ENCODE measurements at regions not wholly inside any gene's neighbourhood (a gene's known extent, or its start where the extent isn't known, plus 50 kb on each side); places are given as distances from the start of the nearest gene placed in this dataset.

DNA sequence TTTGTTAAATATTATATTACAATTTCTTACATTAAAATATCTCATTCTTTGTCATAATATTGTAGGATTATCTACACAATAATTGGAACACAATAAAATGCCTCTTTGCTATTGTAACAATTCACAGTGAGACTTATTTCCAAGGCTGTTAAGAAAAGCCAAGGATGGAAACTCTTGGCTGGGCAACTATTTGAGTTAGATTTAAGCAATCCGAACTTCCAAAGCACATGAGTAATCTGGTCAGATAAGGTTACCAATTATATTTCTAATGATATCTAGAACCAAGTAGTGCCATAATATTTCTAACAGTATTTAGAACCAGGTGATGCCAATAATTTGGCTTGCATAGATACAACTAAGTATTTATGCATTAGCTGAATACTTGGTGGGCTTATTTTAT, 154.7 kb upstream of the KCNK2 start:
- Histone ChIP-seq H3K4me3 (ENCODE audit: severe bottlenecking) (no peak overlapping the region), H3K27me3 (ENCODE audit: insufficient read depth, poor library complexity, severe bottlenecking) (no peaks in the 10 kb centered on the region), H3K27ac (ENCODE audit: poor library complexity, severe bottlenecking) (no peak overlapping the region), H3K36me3 (ENCODE audit: low read depth) (no peaks in the 10 kb centered on the region), H3K4me1 (ENCODE audit: insufficient read depth, poor library complexity, severe bottlenecking) (no peaks in the 10 kb centered on the region), H3K9me3 (ENCODE audit: severe bottlenecking) (no peaks in the 10 kb centered on the region)
- ATAC-seq (ENCODE audit: low read depth) (no peak), DNase-seq (ENCODE audit: low spot score) (no peak)
- TF ChIP-seq, protein P1, sequence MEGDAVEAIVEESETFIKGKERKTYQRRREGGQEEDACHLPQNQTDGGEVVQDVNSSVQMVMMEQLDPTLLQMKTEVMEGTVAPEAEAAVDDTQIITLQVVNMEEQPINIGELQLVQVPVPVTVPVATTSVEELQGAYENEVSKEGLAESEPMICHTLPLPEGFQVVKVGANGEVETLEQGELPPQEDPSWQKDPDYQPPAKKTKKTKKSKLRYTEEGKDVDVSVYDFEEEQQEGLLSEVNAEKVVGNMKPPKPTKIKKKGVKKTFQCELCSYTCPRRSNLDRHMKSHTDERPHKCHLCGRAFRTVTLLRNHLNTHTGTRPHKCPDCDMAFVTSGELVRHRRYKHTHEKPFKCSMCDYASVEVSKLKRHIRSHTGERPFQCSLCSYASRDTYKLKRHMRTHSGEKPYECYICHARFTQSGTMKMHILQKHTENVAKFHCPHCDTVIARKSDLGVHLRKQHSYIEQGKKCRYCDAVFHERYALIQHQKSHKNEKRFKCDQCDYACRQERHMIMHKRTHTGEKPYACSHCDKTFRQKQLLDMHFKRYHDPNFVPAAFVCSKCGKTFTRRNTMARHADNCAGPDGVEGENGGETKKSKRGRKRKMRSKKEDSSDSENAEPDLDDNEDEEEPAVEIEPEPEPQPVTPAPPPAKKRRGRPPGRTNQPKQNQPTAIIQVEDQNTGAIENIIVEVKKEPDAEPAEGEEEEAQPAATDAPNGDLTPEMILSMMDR (IDR thresholded peaks at IDR 0.05; ENCODE audit: poor library complexity, severe bottlenecking), result no peak

DNA sequence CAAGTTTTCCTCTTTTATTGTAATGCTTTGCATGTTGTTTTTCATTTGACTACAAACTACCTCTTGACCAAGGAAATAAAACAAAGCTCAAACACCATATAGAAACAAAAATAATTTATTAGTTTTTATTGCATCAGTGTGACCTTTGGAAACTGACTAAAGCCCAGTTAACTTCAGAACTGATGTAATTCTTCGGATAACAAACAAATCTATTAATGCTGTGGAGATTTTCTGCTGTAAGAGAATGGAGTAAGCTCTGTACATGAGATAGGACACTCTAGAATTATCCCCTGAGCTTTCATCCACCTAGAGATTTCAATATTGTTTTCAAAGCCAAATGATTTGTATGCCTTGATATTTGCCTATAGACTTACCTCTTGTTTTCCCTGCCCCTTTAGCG, 154.0 kb upstream of the KCNK2 start:
- H3K27ac ChIP-seq (ENCODE audit: poor library complexity, severe bottlenecking), result no peak overlapping the region
- DNase-seq (ENCODE audit: low spot score) (no peak), ATAC-seq (ENCODE audit: low read depth) (no peak)
- no peaks in the 10 kb centered on the region for H3K4me1 ChIP-seq (ENCODE audit: insufficient read depth, poor library complexity, severe bottlenecking)
- no peaks in the 10 kb centered on the region for H3K9me3 ChIP-seq (ENCODE audit: severe bottlenecking)
- no peak overlapping the region for H3K4me3 ChIP-seq (ENCODE audit: severe bottlenecking)
- TF ChIP-seq, protein P1 (IDR thresholded peaks at IDR 0.05; ENCODE audit: poor library complexity, severe bottlenecking), result no peak
- no peaks in the 10 kb centered on the region for H3K27me3 ChIP-seq (ENCODE audit: insufficient read depth, poor library complexity, severe bottlenecking)
- H3K36me3 ChIP-seq (ENCODE audit: low read depth), result no peaks in the 10 kb centered on the region

DNA sequence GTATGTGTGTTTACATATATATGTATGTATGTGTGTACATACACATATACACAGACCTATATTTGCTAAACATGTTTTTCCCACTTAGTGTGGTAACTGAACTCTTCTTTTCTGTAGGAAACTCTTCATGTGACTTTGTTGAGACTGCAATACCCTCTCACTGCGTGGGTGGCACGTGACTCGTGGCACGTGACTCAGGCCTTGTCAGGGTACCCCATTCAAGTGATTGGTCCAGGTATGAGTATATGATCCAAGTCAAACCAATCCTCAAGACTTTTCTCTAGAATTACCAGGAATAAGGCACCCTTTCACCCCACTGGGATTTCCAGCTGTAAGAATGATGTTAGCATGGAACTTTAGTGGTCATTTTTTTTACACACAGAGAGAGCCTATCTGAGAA, 149.2 kb upstream of the KCNK2 start:
- DNase-seq (ENCODE audit: low spot score) (no peak), ATAC-seq (ENCODE audit: low read depth) (no peak)
- H3K27me3 ChIP-seq (ENCODE audit: insufficient read depth, poor library complexity, severe bottlenecking), result no peaks in the 10 kb centered on the region
- no peaks in the 10 kb centered on the region for H3K4me1 ChIP-seq (ENCODE audit: insufficient read depth, poor library complexity, severe bottlenecking)
- no peaks in the 10 kb centered on the region for H3K36me3 ChIP-seq (ENCODE audit: low read depth)
- H3K4me3 ChIP-seq (ENCODE audit: severe bottlenecking), result no peak overlapping the region
- H3K9me3 ChIP-seq (ENCODE audit: severe bottlenecking), result no peaks in the 10 kb centered on the region
- TF ChIP-seq, protein P1 (IDR thresholded peaks at IDR 0.05; ENCODE audit: poor library complexity, severe bottlenecking), result no peak
- no peak overlapping the region for H3K27ac ChIP-seq (ENCODE audit: poor library complexity, severe bottlenecking)

DNA sequence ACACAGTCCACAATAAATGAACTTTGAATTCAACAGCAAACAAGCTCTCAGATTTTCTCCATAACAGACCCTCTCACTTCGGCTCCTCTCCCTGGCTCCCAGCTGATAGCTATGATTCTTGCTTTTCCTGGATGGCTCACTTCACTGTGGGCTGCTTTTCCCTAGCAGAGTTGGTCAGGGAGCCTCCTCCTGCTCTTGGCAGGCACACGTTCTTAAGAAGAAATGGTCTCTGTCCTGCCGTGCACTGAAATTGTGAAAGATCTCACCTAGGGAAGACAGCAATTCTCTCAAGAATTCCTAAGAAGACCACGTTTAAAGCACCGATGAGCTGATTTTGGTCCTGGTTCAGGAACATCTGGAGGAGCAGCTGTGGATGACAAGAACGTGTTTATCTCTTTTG, 148.5 kb upstream of the KCNK2 start:
- Histone ChIP-seq H3K27ac (ENCODE audit: poor library complexity, severe bottlenecking) (no peak overlapping the region), H3K4me1 (ENCODE audit: insufficient read depth, poor library complexity, severe bottlenecking) (no peaks in the 10 kb centered on the region), H3K27me3 (ENCODE audit: insufficient read depth, poor library complexity, severe bottlenecking) (no peaks in the 10 kb centered on the region), H3K36me3 (ENCODE audit: low read depth) (no peaks in the 10 kb centered on the region), H3K4me3 (ENCODE audit: severe bottlenecking) (no peak overlapping the region), H3K9me3 (ENCODE audit: severe bottlenecking) (no peaks in the 10 kb centered on the region)
- TF ChIP-seq, protein P1 (IDR thresholded peaks at IDR 0.05; ENCODE audit: poor library complexity, severe bottlenecking), result no peak
- DNase-seq (ENCODE audit: low spot score), result no peak
- no peak for ATAC-seq (ENCODE audit: low read depth)

DNA sequence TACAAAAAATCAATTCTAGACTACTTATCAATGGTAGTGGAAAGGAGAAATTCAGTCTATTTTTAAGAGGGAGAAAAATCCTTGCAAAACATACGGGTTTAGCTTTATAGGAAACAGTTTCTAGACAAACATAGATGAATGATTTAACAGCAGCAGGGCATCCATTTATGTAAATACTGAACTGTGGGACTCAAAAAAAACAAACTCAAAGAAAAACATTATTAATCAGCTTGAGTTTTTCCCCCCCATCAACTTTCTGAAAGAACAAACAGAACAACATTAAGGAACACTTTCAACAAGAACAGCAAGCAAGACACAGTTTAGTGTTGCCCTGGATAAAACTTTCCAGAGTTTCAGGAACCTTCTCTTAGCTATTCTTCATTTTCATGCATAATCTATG, 147.3 kb upstream of the KCNK2 start:
- Histone ChIP-seq H3K36me3 (ENCODE audit: low read depth) (no peaks in the 10 kb centered on the region), H3K4me3 (ENCODE audit: severe bottlenecking) (no peak overlapping the region), H3K4me1 (ENCODE audit: insufficient read depth, poor library complexity, severe bottlenecking) (no peaks in the 10 kb centered on the region), H3K27me3 (ENCODE audit: insufficient read depth, poor library complexity, severe bottlenecking) (no peaks in the 10 kb centered on the region), H3K27ac (ENCODE audit: poor library complexity, severe bottlenecking) (no peak overlapping the region), H3K9me3 (ENCODE audit: severe bottlenecking) (no peaks in the 10 kb centered on the region)
- TF ChIP-seq, protein P1 (IDR thresholded peaks at IDR 0.05; ENCODE audit: poor library complexity, severe bottlenecking), result no peak
- DNase-seq (ENCODE audit: low spot score) (no peak), ATAC-seq (ENCODE audit: low read depth) (no peak)

Measured in RWPE2 (cell line).